ENCODE measurements at regions not wholly inside any gene's neighbourhood (a gene's known extent, or its start where the extent isn't known, plus 50 kb on each side); places are given as distances from the start of the nearest gene placed in this dataset.
"Not testable (repeated sequence)": the region's sequence is repeated elsewhere in the genome, so short reads cannot be mapped to it uniquely, and the experiment has no call there.

- DNase-seq: no peak
Measured at GRCh38 chr16:14384745-14385144, 245.3 kb downstream of the PARN start.

DNA sequence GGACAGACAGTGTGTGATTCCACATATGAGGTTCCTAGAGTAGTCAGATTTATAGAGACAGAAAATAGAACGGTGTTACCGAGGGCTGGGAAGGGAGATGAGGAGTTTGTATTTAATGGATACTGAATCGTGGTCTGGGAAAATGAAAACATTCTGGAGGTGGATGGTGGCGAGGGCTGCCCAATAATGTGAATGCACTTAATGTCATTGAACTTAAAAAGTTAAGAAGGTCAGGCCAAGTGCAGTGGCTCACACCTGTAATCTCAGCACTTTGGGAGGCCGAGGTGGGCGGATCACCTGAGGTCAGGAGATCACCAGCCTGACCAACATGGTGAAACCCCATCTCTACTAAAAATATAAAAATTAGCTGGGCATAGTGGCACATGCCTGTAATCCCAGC is 246.2 kb downstream of the PARN start:
- not testable (repeated sequence) for DNase-seq

DNA sequence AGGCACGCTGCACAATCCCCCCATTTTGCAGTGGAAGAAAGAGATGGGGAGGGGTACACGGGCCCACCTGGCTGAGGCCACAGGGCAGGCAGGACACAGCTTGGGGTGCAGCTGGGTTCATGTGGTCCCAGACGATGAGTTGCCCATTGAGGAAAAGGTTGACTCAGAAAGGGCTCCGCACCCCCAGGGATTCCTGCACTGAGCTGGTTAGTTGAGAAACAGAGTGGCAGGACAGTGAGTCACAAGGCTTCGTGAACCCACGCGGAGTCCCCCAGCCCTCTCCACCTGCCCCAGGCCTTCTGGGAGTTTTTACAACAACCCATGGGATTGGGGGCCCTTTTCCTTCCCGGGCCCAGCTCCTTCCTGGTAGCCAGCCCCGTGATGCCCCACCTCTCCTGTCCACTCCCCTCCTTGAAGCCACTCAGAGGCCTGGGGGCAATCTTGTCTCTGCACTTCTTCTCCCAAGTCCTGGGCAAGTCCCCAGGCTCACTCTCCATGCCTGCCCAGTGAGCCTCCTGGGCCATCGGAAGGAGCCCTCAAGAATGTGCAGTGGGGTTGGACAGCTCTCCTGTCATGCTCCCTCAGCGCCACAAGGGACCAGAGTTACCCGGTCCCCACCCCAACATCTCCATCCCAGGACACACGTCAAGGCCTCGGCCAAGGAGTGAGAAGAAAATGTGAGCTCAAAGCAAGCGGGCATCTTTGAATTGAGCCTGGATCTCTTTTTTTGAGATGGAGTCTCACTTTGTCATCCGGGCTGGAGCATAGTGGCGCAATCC is 251.2 kb downstream of the PARN start:
- no peak for DNase-seq

DNA sequence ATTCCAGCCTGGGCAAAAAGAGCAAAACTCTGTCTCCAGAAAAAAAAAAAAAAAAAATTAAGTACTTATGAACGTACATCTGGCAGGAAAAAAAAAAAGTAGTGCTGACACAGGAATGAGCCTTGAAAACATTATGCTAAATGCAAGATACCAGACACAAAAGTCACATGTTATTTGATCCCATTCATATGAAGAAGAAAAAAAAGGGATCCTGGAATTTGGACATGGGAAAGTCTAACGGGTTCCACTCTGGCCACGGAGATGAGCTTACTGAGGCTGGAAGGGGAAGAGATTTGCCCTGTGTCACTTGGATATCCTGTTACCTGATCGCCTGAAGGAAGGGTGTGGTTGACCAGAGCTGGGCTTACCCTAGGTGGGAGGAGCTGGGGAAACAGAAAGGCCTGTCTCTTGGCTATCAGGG is 251.9 kb downstream of the PARN start:
- DNase-seq: no peak

- no peak for DNase-seq
Measured at GRCh38 chr16:14377326-14377725, 252.7 kb downstream of the PARN start.

DNA sequence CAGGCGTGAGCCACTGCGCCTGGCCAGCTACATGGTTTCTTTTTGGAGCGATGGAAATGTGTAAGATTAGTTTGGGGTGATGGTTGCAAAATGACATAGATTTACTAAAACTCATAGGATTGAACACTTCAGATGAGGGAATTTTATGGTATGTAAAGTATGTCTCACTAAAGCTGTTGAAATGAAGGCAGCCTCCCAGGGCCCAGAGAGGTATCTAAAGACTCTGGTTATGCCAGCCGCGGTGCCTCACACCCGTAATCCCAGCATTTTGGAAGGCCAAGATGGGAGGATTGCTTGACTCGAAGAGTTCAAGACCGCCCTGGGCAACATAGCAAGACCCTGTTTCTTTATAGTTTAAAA is 254.9 kb downstream of the PARN start:
- DNase-seq: no peak

DNA sequence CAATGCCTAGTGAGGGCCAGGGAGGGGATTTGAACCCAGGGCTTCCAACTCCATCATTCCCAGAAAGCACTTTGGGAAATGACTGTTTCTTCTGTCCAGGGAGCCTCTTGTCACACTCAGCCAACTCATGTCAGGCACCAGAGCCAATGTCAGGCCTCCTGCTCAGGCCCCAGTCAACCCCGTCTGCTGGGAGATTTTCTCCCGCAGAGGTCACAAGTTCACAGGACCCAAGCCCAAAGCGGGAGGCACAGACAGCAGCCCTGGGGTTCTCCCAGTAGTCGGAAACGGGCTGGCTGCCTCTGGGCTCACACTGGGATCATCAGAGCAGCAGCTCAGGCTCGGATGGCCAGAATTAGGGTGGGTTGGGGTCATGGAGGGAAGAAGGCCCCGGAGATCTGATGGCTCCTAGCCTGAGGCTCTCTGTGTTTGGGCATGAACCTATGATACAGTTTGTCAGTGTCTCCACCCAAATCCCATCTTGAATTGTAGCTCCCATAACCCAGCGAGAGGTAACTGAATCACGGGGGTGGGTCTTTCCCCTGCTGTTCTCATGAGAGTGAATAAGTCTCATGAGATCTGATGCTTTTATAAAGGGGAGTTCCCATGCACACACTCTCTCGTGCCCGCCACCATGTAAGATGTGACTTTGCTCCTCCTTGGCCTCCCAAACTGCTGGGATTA is 255.5 kb downstream of the PARN start:
- no peak for DNase-seq

GRCh38 chr16:14373896-14374295 is 256.2 kb downstream of the PARN start:
- DNase-seq: no peak

DNA sequence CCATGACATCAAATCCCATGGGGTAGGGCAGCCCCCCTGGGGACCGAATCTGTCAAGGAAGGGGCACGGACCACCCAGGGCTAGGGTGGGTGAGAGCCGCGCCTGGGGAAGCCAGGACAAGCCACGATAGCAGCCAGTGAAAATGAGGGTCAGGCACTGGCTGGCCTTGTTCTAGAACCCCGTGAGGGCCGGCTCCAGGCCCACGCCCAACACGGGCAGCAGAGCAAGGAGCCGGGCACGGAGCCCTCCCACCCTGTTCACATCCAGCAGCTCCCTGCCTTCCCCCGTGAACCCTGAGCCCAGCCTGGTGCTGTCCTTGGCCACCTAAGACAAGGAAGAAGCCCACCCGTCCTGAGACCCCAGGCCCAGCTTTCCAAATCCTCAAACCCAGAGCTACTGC is 256.7 kb downstream of the PARN start:
- DNase-seq: no peak

DNA sequence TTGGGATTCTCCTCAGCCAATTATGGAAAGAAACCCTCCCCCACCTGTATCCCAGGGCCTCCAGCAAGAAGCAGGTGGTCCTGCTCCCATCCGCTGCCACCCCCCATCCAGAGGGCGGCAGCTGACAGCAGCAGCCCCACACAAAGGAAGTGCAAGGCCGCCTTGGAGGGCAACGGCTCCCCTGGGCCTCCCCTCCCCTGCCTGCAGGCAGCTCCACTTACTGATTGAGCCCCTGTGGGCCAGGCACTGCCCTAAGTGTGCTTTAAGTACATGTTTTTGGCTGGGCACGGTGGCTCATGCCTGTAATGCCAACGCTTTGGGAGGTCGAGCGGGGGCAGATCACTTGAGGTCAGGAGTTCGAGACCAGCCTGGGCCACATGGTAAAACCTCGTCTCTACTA is 257.6 kb downstream of the PARN start:
- DNase-seq: no peak

DNA sequence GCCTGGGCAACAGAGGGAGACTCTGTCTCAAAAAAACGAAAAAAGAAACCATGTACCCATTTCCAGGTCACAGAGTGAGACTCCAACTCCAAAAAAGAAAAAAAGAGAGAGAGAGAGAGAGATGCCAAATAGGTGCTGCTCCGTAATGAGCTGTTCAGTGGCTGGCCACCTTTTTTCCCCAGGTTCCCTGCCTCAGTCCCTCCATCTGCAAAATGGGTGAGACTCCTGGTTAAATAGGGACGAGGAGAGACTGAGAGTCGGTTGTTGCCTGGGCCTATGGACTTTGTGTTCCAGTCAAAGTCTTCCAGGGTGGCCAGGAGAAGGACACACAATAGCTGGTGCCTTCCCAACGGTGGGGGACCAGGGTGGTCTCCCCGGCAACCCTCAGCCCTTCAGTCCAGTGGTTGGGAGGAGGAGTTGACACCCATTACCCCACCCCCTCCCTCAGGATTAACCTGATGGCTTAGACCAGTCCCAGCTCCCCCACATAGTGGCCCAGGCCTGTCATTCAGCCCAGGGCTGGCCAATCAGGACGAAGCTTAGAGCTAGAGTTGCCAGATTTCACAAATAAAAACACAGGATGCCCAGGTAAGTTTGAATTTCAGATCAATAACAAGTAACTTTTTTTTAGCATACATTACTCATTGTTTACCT is 258.2 kb downstream of the PARN start:
- DNase-seq: no peak

DNA sequence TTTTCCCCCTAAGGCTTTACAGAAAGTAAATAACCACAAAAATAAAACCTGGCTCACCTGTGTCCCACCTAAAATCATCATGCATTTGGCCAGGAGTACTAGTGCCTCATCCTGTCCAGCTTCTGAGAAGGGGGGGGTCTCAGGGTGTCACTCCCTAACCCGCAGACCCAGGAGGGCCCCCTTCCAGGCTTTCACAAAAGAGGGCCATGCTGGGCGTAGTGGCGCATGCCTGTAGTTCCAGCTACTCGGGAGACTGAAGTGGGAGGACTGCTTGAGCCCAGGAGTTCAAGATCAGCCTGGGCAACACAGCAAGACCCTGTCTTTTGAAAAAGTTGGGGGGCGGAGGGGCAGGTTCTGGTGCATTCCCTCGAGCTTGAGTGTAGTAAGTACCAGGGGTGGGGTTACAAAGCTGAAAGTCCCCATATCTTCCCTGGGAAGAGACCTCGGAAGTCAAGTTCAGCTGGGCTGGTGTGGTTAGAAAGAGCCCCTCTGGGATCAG is 259.3 kb downstream of the PARN start:
- no peak for DNase-seq

GRCh38 chr16:14369734-14370598 is 260.1 kb downstream of the PARN start:
- DNase-seq: no peak

GRCh38 chr16:14368399-14368798 is 261.7 kb downstream of the PARN start:
- DNase-seq: no peak

DNA sequence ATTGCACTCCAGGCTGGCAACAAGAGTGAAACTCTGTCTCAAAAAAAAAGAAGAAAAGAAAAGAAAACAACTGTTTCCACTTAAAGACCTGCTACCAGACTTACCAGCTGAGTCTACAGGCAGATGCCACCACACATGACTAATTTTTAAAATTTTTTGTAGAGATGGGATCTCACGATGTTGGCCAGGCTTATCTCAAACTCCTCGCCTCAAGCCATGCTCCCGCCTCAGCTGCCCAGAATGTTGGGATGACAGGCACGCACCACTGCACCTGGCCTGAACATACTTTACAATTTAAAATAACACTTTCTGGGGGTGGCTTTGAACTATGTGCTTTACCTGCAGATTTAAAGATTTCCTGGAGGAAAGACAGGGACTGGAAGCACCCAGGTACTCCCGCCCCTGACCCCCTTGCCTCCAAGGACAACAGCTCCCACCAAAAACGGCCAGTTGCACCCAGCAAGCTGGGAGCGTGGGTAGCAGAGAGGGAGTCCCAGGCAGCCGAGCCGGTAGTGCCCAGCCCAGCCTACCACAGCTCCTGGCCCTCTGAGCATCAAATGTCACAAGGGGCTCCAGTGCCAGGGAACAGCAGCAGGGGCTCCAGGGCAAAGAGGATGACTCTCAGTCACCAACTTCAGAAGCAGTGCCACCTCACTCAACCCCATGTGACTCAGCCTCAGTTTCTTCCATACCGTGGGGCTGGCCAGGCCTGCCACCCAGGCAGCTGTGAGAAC is 262.9 kb downstream of the PARN start:
- no peak for DNase-seq

GRCh38 chr16:14366447-14366846 is 263.6 kb downstream of the PARN start:
- no peak for DNase-seq

DNA sequence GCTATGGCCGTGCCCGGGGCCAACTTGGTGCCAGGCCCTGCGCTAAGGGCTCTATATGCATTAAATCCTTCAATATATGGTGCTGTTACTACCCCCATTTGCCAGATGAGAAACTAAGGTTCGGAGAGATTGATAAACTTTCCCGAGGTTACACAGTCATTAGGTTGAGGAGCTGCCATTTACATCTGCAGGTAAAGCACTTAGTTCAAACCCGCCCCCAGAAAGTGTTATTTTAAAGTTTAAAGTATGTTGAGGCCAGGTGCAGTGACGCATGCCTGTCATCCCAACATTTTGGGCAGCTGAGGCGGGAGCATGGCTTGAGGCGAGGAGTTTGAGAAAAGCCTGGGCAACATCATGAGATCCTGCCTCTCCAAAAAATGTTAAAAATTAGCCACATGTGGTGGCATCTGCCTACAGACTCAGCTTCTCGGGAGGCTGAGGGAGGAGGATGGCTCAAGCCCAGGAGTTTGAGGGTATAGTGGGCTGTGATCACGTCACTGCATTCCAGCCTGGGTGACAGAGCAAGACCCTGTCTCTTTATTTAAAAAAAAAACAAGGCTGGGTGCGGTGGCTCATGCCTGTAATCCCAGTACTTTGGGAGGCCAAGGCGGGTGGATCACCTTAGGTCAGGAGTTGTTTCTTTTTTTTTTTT is 264.7 kb downstream of the PARN start:
- DNase-seq: no peak

DNA sequence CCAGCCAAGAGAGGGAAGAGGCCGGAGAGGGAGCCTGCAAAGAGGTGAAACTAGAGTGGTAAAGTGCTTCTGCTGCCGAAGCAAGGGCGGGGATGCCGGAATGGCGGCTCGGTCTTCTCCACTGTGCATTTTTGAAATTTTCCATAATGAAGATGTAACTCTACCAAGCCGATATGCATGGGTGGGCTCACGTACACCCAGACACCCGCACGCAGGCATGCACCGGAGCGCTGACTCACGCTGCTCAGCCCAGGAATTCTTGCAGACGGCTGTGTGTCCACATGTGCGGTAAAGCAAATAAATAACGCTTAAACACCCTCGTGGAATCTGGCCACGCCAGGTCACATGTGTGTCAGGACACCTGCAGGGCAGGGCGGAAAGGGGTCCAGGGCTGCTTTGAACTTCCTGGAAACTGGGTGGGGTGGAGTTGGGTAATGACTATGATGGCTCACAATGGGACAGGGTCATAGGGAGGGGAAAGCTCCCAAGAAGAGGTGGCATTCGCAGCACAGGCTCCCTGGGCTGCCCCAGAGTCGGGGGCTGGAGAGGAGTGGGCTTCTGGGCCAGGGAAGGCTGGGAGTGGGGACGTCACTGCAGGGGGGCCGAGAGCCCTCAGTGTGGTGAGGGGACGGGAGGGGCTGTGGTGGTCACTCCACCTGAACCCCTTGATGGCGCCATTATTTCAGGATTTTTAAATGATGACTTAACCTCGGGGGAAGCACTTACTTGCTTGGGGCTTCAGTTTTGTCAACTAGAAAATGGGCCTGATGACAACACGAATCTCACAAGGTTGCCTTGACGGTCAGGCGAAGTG is 265.5 kb downstream of the PARN start:
- DNase-seq: no peak

DNA sequence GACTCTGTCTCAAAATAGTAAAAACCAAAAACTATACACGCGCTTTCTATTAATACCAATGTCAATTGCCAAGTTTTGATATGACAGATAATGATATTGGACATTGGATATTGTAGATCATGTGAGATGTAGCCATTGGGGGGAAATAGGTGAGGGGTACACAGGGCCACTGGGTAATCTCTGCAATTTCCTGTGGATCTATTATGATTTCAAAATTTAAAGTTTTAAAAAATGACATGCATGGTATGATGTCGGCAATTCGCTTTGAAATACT is 266.0 kb downstream of the PARN start:
- DNase-seq: no peak

DNA sequence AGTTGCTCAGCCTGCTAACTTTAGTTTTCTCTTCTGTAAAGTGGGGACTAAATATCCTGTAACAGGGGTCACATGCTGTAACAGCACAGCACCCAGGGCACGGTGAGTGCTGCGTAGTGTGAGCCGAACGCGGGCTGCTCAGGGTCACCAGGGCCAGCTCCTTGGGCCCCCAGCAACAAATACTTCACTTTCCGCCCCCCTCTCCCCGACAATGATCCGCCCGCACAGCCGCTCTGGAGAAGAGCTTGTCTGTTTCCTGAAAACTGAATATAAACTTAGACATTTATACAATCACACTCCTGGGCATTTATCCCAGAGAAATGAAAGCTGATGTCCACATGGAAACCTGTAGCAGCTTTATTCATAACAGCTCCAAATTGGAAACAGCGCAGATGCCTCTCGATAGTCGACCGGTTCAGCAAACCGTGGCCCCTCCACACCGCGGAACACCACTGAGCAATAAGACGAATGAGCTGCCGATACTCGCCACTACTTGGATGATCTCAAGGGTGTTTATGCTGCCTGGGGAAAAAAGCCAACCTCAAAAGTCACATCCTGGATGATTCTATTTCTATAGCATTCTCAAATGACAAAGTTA is 267.2 kb downstream of the PARN start:
- DNase-seq: no peak

Measured in activated T-cell treated with anti-CD3 and anti-CD28 coated beads, Interleukin-2, amount 50 U/mL, for 48 hours (primary cell).